Keratinocyte (primary cell): ENCODE measurements at regions not wholly inside any gene's neighbourhood (a gene's known extent, or its start where the extent isn't known, plus 50 kb on each side); places are given as distances from the start of the nearest gene placed in this dataset.

ENCODE experiments used
- DNase-seq: peaks from one replicate; pipeline ENCODE4 v3.0.0-alpha.2; 2011; ENCODE audit warnings: low read depth, missing footprints, low spot score
- FAIRE-seq: peaks from 2 replicates; lab custom pipeline; 2011; peaks lifted over from hg19 to GRCh38; lab: Jason Lieb, UNC
- H2AFZ ChIP-seq: 2 replicates; pipeline ENCODE4 v1.6.0; 2012; ENCODE audit warnings: low read length, control low read depth, inconsistent platforms; ENCODE audit not compliant: control insufficient read depth
- H3K27ac ChIP-seq: 2 replicates; pipeline ENCODE4 v1.5.1; 2011; ENCODE audit warnings: low read length; ENCODE audit not compliant: control insufficient read depth, insufficient read depth
- H3K27me3 ChIP-seq: 3 replicates; pipeline ENCODE4 v1.6.0; 2011; ENCODE audit warnings: low read length; ENCODE audit not compliant: control insufficient read depth, insufficient read depth; ENCODE audit errors: extremely low read depth
- H3K36me3 ChIP-seq, 2 experiments: 2 replicates in 1 of 2; 3 replicates in 1 of 2; pipeline ENCODE4 v1.5.1; 2011; ENCODE audit warnings: low read length in 2 of 2, mild to moderate bottlenecking in 1 of 2; ENCODE audit not compliant: control insufficient read depth in 2 of 2, insufficient read depth in 2 of 2; ENCODE audit errors: extremely low read depth in 1 of 2
- H3K4me1 ChIP-seq: 3 replicates; pipeline ENCODE4 v1.5.1; 2011; ENCODE audit warnings: low read length; ENCODE audit not compliant: control insufficient read depth, insufficient read depth; ENCODE audit errors: extremely low read depth
- H3K4me2 ChIP-seq: 3 replicates; pipeline ENCODE4 v1.6.0; 2011; ENCODE audit warnings: low read depth, low read length; ENCODE audit not compliant: control insufficient read depth, insufficient read depth; ENCODE audit errors: extremely low read depth
- H3K4me3 ChIP-seq, 3 experiments: fragments of 200-600 bp in 1 of 3; sonication (generic) in 1 of 3; 2 replicates in 2 of 3; 3 replicates in 1 of 3; pipeline ENCODE4 v1.5.1; 2011 to 2016; ENCODE audit warnings: low read length in 3 of 3, mild to moderate bottlenecking in 3 of 3, control low read depth in 2 of 3, inconsistent platforms in 1 of 3, low read depth in 1 of 3, mixed read lengths in 1 of 3, mixed run types in 1 of 3, moderate library complexity in 1 of 3; ENCODE audit not compliant: control insufficient read depth in 2 of 3, insufficient read depth in 2 of 3; ENCODE audit errors: extremely low read depth in 1 of 3
- H3K79me2 ChIP-seq: 2 replicates; pipeline ENCODE4 v1.6.0; 2012; ENCODE audit warnings: low read length; ENCODE audit not compliant: control insufficient read depth, insufficient read depth
- H3K9ac ChIP-seq: 3 replicates; pipeline ENCODE4 v1.6.0; 2011; ENCODE audit warnings: low read length; ENCODE audit not compliant: control insufficient read depth, insufficient read depth; ENCODE audit errors: extremely low read depth
- H3K9me1 ChIP-seq: 3 replicates; pipeline ENCODE4 v1.6.0; 2011; ENCODE audit warnings: low read length; ENCODE audit not compliant: control insufficient read depth, insufficient read depth; ENCODE audit errors: extremely low read depth
- H3K9me3 ChIP-seq: 2 replicates; pipeline ENCODE4 v1.5.1; 2012; ENCODE audit warnings: low read depth, low read length; ENCODE audit not compliant: control insufficient read depth
- H4K20me1 ChIP-seq: 3 replicates; pipeline ENCODE4 v1.6.0; 2011; ENCODE audit warnings: low read length; ENCODE audit not compliant: control insufficient read depth, insufficient read depth; ENCODE audit errors: extremely low read depth
- EZH2 ChIP-seq: IDR thresholded peaks from one replicate; pipeline ENCODE4 v1.6.1; 2012; ENCODE audit warnings: inconsistent platforms, mild to moderate bottlenecking, low read length, moderate library complexity
- dilution Hi-C: fragments of 300-500 bp; cut with MboI; formaldehyde crosslinking; loops from one replicate; pipeline ENCODE4 v1.7.0; 2020; ENCODE audit warnings: low sequenced_read_pairs; ENCODE audit not compliant: extremely low pct_ligation_motif_present
- TF ChIP-seq, protein P1 (sequence below), 3 experiments: IDR thresholded peaks in 1 of 3; conservative IDR thresholded peaks in 1 of 3; optimal IDR thresholded peaks in 1 of 3; 2 replicates in 2 of 3; 3 replicates in 1 of 3; pipeline versions ENCODE3 to v1.5.1; 2011; ENCODE audit warnings: low read length in 3 of 3, mild to moderate bottlenecking in 3 of 3, moderate library complexity in 2 of 3, control low read depth in 1 of 3, inconsistent platforms in 1 of 3; ENCODE audit not compliant: insufficient read depth in 2 of 3; ENCODE audit errors: extremely low read depth in 1 of 3

DNA sequence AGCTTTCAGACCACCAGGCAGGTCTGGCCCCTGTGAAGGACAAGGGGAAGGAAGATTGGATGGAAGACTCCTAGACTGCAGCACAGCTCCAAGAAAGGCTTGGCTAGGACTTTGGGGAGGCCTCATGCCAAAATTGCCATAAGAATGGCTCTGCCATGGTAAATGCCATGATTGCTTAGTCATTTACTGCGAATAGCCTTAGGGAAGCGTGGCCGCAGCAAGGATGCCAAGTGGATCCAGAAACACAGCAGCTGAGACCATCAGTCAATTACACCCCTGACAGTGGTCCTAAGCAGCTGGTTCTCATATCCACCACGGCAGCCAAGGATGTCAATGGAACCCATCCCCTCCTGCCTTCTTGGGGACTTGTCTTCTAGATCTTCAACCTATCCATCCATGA is 88.2 kb upstream of the AUTS2 start:
- Histone ChIP-seq H3K27ac (no peak overlapping the region), H4K20me1 (no peaks in the 10 kb centered on the region), H3K9me3 (no peaks in the 10 kb centered on the region), H3K4me1 (no peaks in the 10 kb centered on the region), H2AFZ (no peak overlapping the region), H3K36me3 (no peaks in the 10 kb centered on the region), H3K9ac (no peak overlapping the region), H3K9me1 (no peaks in the 10 kb centered on the region), H3K4me3 (no peak overlapping the region), H3K4me2 (no peak overlapping the region), H3K27me3 (no peaks in the 10 kb centered on the region), H3K79me2 (no peaks in the 10 kb centered on the region)
- DNase-seq (no peak), FAIRE-seq (no peak)
- dilution Hi-C loops: no loop called here
- no peak for TF ChIP-seq EZH2
- TF ChIP-seq, protein P1, sequence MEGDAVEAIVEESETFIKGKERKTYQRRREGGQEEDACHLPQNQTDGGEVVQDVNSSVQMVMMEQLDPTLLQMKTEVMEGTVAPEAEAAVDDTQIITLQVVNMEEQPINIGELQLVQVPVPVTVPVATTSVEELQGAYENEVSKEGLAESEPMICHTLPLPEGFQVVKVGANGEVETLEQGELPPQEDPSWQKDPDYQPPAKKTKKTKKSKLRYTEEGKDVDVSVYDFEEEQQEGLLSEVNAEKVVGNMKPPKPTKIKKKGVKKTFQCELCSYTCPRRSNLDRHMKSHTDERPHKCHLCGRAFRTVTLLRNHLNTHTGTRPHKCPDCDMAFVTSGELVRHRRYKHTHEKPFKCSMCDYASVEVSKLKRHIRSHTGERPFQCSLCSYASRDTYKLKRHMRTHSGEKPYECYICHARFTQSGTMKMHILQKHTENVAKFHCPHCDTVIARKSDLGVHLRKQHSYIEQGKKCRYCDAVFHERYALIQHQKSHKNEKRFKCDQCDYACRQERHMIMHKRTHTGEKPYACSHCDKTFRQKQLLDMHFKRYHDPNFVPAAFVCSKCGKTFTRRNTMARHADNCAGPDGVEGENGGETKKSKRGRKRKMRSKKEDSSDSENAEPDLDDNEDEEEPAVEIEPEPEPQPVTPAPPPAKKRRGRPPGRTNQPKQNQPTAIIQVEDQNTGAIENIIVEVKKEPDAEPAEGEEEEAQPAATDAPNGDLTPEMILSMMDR (optimal IDR thresholded peaks at IDR 0.05 in 1 of 3, IDR thresholded peaks at IDR 0.05 in 1 of 3, conservative IDR thresholded peaks at IDR 0.05 in 1 of 3; ENCODE audit: extremely low read depth in 1 of 3, insufficient read depth in 2 of 3, low read length in 3 of 3): no peak

DNA sequence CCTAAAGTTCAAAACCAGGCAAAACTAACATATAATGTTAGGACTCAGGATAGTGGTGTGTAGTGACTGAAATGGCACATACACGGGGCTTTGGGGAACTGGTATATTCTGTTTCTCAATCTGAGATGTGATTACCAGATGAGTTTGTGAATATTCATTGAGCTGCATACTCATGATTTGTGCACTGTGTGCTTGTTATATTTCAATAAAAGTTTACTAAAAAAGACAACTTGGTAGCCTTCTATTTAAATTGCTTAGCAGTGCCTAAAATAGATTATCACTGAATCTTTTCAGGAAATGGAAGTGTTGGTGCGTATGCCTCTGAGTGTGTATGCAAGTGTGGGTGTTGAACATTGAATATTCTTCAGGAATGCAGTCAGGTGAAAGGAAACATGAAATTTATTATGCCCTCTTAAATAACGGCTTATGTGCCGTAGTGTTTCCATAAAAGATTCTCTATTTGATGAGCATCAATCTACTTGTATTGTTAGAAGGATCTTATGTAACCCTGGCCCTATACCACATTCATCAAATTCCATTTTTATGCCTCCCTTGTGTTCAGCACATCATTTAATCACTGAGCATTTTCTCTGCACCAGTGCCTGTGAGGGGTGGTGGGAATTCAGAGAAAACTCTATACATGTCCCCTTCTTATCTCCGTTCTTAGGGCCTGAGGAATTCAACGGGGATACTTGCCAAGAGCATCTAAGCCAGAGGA is 82.6 kb upstream of the AUTS2 start:
- Histone ChIP-seq H3K36me3 (no peaks in the 10 kb centered on the region), H3K79me2 (no peaks in the 10 kb centered on the region), H3K4me1 (no peaks in the 10 kb centered on the region), H3K27ac (no peak overlapping the region), H3K9ac (no peak overlapping the region), H3K9me1 (no peaks in the 10 kb centered on the region), H3K4me2 (no peak overlapping the region), H3K27me3 (no peaks in the 10 kb centered on the region), H2AFZ (no peak overlapping the region), H3K9me3 (no peaks in the 10 kb centered on the region), H3K4me3 (no peak overlapping the region), H4K20me1 (no peaks in the 10 kb centered on the region)
- FAIRE-seq (no peak), DNase-seq (no peak)
- dilution Hi-C loops: no loop called here
- no peak for TF ChIP-seq EZH2
- TF ChIP-seq, protein P1 (optimal IDR thresholded peaks at IDR 0.05 in 1 of 3, IDR thresholded peaks at IDR 0.05 in 1 of 3, conservative IDR thresholded peaks at IDR 0.05 in 1 of 3; ENCODE audit: extremely low read depth in 1 of 3, insufficient read depth in 2 of 3, low read length in 3 of 3): no peak
